ENCODE measurements at regions not wholly inside any gene's neighbourhood (a gene's known extent, or its start where the extent isn't known, plus 50 kb on each side); places are given as distances from the start of the nearest gene placed in this dataset.

DNA sequence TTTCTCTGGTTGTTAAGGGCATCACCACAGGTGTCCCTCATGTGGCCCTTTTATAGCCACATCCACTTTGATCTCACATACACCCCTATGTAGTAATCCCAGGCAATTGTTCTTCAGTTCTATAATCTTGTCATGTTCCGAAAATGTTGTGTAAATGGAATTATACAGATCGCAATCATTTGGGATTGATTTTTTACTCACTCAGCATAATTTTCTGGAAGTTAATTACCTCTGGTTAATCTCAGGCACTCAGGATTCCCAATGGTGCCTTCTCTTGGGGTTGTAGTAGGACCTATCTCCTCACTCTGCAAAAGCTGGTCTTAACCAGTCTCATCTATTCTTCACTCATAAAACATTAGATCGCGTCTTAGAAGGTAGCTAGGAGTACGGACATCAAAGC is 1549.6 kb upstream of the DDX18 start:
- TF ChIP-seq, protein P1, sequence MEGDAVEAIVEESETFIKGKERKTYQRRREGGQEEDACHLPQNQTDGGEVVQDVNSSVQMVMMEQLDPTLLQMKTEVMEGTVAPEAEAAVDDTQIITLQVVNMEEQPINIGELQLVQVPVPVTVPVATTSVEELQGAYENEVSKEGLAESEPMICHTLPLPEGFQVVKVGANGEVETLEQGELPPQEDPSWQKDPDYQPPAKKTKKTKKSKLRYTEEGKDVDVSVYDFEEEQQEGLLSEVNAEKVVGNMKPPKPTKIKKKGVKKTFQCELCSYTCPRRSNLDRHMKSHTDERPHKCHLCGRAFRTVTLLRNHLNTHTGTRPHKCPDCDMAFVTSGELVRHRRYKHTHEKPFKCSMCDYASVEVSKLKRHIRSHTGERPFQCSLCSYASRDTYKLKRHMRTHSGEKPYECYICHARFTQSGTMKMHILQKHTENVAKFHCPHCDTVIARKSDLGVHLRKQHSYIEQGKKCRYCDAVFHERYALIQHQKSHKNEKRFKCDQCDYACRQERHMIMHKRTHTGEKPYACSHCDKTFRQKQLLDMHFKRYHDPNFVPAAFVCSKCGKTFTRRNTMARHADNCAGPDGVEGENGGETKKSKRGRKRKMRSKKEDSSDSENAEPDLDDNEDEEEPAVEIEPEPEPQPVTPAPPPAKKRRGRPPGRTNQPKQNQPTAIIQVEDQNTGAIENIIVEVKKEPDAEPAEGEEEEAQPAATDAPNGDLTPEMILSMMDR (IDR thresholded peaks at IDR 0.05) = no peak
- TF ChIP-seq POLR2AphosphoS5 (IDR thresholded peaks at IDR 0.05) (no peak), POLR2A (IDR thresholded peaks at IDR 0.05) (no peak), EP300 (IDR thresholded peaks at IDR 0.05) (no peak)
